ENCODE measurements at regions not wholly inside any gene's neighbourhood (a gene's known extent, or its start where the extent isn't known, plus 50 kb on each side); places are given as distances from the start of the nearest gene placed in this dataset.
"Not testable (repeated sequence)": the region's sequence is repeated elsewhere in the genome, so short reads cannot be mapped to it uniquely, and the experiment has no call there.

GRCh38 chr16:29218171-29218570 lies 188.3 kb downstream of the NPIPB11 start:
- H3K36me3 Mint-ChIP-seq, result peaks cover 0 to 31% of the 10 kb centered on the region in 2 donors
- ATAC-seq (ENCODE audit: low read depth in 2 of 2), result not testable (repeated sequence)

GRCh38 chr16:29217752-29218126 lies 188.8 kb downstream of the NPIPB11 start:
- not testable (repeated sequence) for H3K27ac Mint-ChIP-seq; ATAC-seq (ENCODE audit: low read depth in 2 of 2); DNase-seq; H3K4me3 Mint-ChIP-seq; H3K9me3 Mint-ChIP-seq; H3K4me1 Mint-ChIP-seq; H3K27me3 Mint-ChIP-seq
- peaks cover 0 to 27% of the 10 kb centered on the region in 2 donors for H3K36me3 Mint-ChIP-seq

More at GRCh38 chr16:29218171-29218570, 188.3 kb downstream of the NPIPB11 start:
- not testable (repeated sequence) for H3K4me3 Mint-ChIP-seq, H3K27ac Mint-ChIP-seq, H3K4me1 Mint-ChIP-seq, H3K27me3 Mint-ChIP-seq, DNase-seq, H3K9me3 Mint-ChIP-seq

- DNase-seq; H3K27ac Mint-ChIP-seq; H3K27me3 Mint-ChIP-seq; ATAC-seq (ENCODE audit: low read depth in 2 of 2); H3K9me3 Mint-ChIP-seq; H3K4me3 Mint-ChIP-seq; H3K4me1 Mint-ChIP-seq: not testable (repeated sequence)
- H3K36me3 Mint-ChIP-seq, result peaks cover 0 to 21% of the 10 kb centered on the region in 2 donors
Measured at GRCh38 chr16:29217104-29217751, 189.3 kb downstream of the NPIPB11 start.

GRCh38 chr16:29213770-29214169 lies 192.7 kb downstream of the NPIPB11 start:
- not testable (repeated sequence) for ATAC-seq (ENCODE audit: low read depth in 2 of 2); H3K27me3 Mint-ChIP-seq; DNase-seq; H3K36me3 Mint-ChIP-seq; H3K4me3 Mint-ChIP-seq; H3K27ac Mint-ChIP-seq; H3K9me3 Mint-ChIP-seq; H3K4me1 Mint-ChIP-seq

- H3K27ac Mint-ChIP-seq, H3K4me1 Mint-ChIP-seq: not testable (repeated sequence)
Measured at GRCh38 chr16:29213251-29213650, 193.3 kb downstream of the NPIPB11 start.

GRCh38 chr16:29212084-29213027 lies 194.2 kb downstream of the NPIPB11 start:
- not testable (repeated sequence) for ATAC-seq (ENCODE audit: low read depth in 2 of 2); DNase-seq; H3K27ac Mint-ChIP-seq; H3K27me3 Mint-ChIP-seq; H3K4me3 Mint-ChIP-seq; H3K9me3 Mint-ChIP-seq; H3K4me1 Mint-ChIP-seq; H3K36me3 Mint-ChIP-seq

More at GRCh38 chr16:29213251-29213650, 193.3 kb downstream of the NPIPB11 start:
- not testable (repeated sequence) for H3K36me3 Mint-ChIP-seq; H3K4me3 Mint-ChIP-seq; DNase-seq; H3K9me3 Mint-ChIP-seq; H3K27me3 Mint-ChIP-seq; ATAC-seq (ENCODE audit: low read depth in 2 of 2)

GRCh38 chr16:29211456-29211855 lies 195.1 kb downstream of the NPIPB11 start:
- DNase-seq; ATAC-seq (ENCODE audit: low read depth in 2 of 2); H3K4me1 Mint-ChIP-seq; H3K27me3 Mint-ChIP-seq; H3K27ac Mint-ChIP-seq; H3K9me3 Mint-ChIP-seq; H3K4me3 Mint-ChIP-seq: not testable (repeated sequence)
- H3K36me3 Mint-ChIP-seq, result peaks cover 3 to 15% of the 10 kb centered on the region in 2 donors

GRCh38 chr16:29210299-29211150 lies 196.0 kb downstream of the NPIPB11 start:
- H3K9me3 Mint-ChIP-seq, result peaks cover 4 to 16% (median 15%) of the 10 kb centered on the region in 7 donors
- peaks cover 3 to 24% of the 10 kb centered on the region in 2 donors for H3K36me3 Mint-ChIP-seq
- peak overlapping the region in 1 of 6 donors; percentile 72 for H3K27ac Mint-ChIP-seq
- not testable (repeated sequence) for DNase-seq; ATAC-seq (ENCODE audit: low read depth in 2 of 2); H3K4me1 Mint-ChIP-seq; H3K4me3 Mint-ChIP-seq; H3K27me3 Mint-ChIP-seq

- ATAC-seq (ENCODE audit: low read depth in 2 of 2); H3K4me3 Mint-ChIP-seq; H3K27me3 Mint-ChIP-seq; DNase-seq; H3K4me1 Mint-ChIP-seq: not testable (repeated sequence)
- Mint-ChIP-seq H3K27ac (peak overlapping the region in 2 of 6 donors; percentile 67 to 85), H3K36me3 (peaks cover 3 to 31% of the 10 kb centered on the region in 2 donors), H3K9me3 (peaks cover 4 to 18% (median 15%) of the 10 kb centered on the region in 7 donors)
Measured at GRCh38 chr16:29206120-29206519, 200.4 kb downstream of the NPIPB11 start.

- Mint-ChIP-seq H3K36me3 (peaks cover 3 to 31% of the 10 kb centered on the region in 2 donors), H3K9me3 (peaks cover 4 to 18% (median 15%) of the 10 kb centered on the region in 7 donors)
- not testable (repeated sequence) for ATAC-seq (ENCODE audit: low read depth in 2 of 2); H3K4me1 Mint-ChIP-seq; DNase-seq; H3K27ac Mint-ChIP-seq; H3K4me3 Mint-ChIP-seq; H3K27me3 Mint-ChIP-seq
Measured at GRCh38 chr16:29205151-29205550, 201.4 kb downstream of the NPIPB11 start.

GRCh38 chr16:29204806-29205135 lies 201.7 kb downstream of the NPIPB11 start:
- Mint-ChIP-seq H3K27ac (no peak overlapping the region), H3K4me3 (no peak overlapping the region), H3K9me3 (peaks cover 4 to 18% (median 15%) of the 10 kb centered on the region in 7 donors), H3K36me3 (peaks cover 3 to 29% of the 10 kb centered on the region in 2 donors), H3K27me3 (no peaks in the 10 kb centered on the region), H3K4me1 (peaks cover 0 to 4% (median 0%) of the 10 kb centered on the region in 3 donors)
- DNase-seq (no peak), ATAC-seq (ENCODE audit: low read depth in 2 of 2) (no peak)

- DNase-seq; ATAC-seq (ENCODE audit: low read depth in 2 of 2); H3K4me3 Mint-ChIP-seq; H3K4me1 Mint-ChIP-seq; H3K27ac Mint-ChIP-seq; H3K27me3 Mint-ChIP-seq: not testable (repeated sequence)
- H3K9me3 Mint-ChIP-seq, result peaks cover 4 to 18% (median 15%) of the 10 kb centered on the region in 7 donors
- peaks cover 0 to 24% of the 10 kb centered on the region in 2 donors for H3K36me3 Mint-ChIP-seq
Measured at GRCh38 chr16:29203933-29204805, 202.3 kb downstream of the NPIPB11 start.
